ENCODE measurements at regions not wholly inside any gene's neighbourhood (a gene's known extent, or its start where the extent isn't known, plus 50 kb on each side); places are given as distances from the start of the nearest gene placed in this dataset.

DNA sequence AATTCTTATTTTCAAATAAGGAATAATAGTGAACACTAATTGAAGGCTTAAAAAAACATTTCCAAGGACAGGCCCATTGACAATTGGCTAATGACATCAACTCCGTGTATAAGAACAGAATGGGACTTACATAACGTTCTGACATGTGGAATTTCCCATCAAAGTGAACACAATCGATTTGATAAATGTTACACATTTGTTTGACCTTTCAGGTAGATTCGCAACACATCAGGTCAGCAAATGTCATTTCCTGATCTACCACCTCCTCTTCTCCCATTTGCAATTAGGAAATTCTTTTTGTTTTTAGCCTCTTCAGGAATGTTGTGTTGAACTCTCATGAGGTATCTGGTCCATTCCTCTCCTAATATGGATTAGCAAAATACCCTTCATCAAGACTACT, 292.9 kb upstream of the SLC14A2 start:
- ATAC-seq (ENCODE audit: low read depth in 2 of 2) (no peak), DNase-seq (no peak)
- Mint-ChIP-seq H3K4me1 (no peaks in the 10 kb centered on the region), H3K9me3 (no peaks in the 10 kb centered on the region), H3K4me3 (no peak overlapping the region), H3K27ac (peak overlapping the region in 1 of 6 donors; percentile 63), H3K27me3 (peaks cover 15 to 41% (median 27%) of the 10 kb centered on the region in 3 donors), H3K36me3 (no peaks in the 10 kb centered on the region)

DNA sequence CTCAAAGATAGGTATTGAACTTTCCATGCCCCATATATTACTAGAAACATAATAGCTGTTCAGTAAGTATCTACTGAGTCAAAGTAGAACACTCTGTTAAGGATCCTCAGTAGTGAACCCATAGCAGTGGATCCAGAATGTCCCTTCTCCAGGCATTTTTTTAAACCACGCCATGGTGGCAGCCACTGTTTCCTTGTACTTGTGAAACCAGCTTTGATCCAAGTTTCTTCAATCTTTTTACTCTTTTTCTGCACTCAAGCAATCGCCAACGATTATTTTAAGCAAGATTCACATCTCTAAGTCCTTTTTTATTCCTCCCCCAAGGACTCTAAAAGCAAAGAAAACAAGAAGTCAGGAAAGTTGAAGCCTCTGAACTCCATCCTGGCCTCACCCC, 291.2 kb upstream of the SLC14A2 start:
- Mint-ChIP-seq H3K4me1 (no peaks in the 10 kb centered on the region), H3K9me3 (no peaks in the 10 kb centered on the region), H3K27me3 (peaks cover 25 to 54% (median 41%) of the 10 kb centered on the region in 3 donors), H3K4me3 (no peak overlapping the region), H3K36me3 (no peaks in the 10 kb centered on the region), H3K27ac (no peak overlapping the region)
- no peak for DNase-seq
- no peak for ATAC-seq (ENCODE audit: low read depth in 2 of 2)

DNA sequence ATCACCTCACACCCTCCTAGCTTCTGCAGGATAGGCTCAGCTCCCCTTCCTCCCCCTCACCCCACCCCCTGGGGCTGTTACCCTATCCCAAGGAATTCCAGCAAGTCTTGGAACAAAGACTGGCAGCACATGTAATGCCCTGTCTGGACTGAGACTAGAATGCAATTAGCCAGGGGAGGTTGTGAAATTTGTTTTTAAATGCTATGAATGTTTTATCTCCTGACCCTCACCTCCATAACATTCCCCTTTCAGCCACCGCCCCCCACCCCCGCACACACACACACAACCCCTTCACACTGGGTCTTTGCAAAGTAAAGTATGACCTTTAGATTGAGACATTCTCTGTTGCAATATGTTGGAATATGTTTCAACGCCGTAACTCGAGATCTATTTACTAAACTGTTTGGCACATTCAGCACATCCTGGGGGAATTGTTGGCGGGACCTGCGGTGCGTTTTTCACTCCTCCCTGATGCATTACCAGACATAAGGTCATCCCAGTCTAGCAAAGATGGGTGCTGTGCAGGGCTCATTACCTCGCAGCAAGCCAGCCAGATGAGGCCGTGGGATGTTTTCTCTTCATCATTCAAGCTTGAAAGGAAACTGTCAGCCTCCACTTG, 290.7 kb upstream of the SLC14A2 start:
- H3K4me1 Mint-ChIP-seq, result no peaks in the 10 kb centered on the region
- no peaks in the 10 kb centered on the region for H3K9me3 Mint-ChIP-seq
- H3K27ac Mint-ChIP-seq, result no peak overlapping the region
- ATAC-seq (ENCODE audit: low read depth in 2 of 2) (no peak), DNase-seq (no peak)
- no peaks in the 10 kb centered on the region for H3K36me3 Mint-ChIP-seq
- peaks cover 30 to 54% (median 43%) of the 10 kb centered on the region in 3 donors for H3K27me3 Mint-ChIP-seq
- peak overlapping the region in 1 of 8 donors; percentile 32 for H3K4me3 Mint-ChIP-seq

DNA sequence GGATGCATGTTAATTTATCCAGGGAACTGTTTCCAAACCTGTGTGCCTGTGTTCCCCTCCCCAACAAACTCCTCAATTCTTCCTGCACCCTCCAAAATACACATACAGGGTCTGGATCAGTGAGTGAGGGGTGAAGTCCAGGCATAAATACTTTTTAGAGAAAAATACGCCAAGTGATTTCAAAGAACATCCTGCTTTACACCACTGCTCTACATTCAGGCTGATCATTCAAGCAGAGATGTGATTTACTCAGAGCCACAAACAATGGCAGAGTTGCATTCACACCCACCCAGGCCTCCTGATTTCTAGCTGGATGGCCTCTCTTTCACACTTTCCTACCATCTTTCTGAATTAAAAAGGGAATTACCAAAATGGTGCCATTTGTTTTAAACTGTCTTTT, 289.5 kb upstream of the SLC14A2 start:
- no peaks in the 10 kb centered on the region for H3K36me3 Mint-ChIP-seq
- H3K27me3 Mint-ChIP-seq, result peaks cover 30 to 54% (median 47%) of the 10 kb centered on the region in 3 donors
- no peak overlapping the region for H3K27ac Mint-ChIP-seq
- no peak for ATAC-seq (ENCODE audit: low read depth in 2 of 2)
- no peak for DNase-seq
- H3K4me1 Mint-ChIP-seq, result no peaks in the 10 kb centered on the region
- no peaks in the 10 kb centered on the region for H3K9me3 Mint-ChIP-seq
- no peak overlapping the region for H3K4me3 Mint-ChIP-seq

DNA sequence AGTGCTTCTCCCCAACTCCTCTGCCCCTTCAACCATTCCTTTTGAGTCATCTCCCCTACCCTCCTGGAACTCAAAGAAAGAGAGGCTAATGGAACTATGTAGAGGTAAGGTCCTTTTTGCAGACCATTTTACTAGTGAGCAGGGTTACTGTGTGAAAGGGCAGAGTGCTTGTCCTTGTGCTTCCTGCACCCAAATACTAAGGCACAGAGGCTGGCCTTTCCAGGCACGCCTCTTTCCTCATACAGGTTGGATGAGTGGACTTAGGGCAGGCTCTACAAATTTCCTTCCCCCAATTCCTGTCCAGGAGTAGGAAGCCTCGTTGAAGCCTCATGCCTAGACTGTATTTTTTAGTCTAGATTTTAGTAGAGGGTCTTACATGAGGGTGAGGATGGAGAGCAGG, 288.8 kb upstream of the SLC14A2 start:
- no peak for ATAC-seq (ENCODE audit: low read depth in 2 of 2)
- no peaks in the 10 kb centered on the region for H3K9me3 Mint-ChIP-seq

DNA sequence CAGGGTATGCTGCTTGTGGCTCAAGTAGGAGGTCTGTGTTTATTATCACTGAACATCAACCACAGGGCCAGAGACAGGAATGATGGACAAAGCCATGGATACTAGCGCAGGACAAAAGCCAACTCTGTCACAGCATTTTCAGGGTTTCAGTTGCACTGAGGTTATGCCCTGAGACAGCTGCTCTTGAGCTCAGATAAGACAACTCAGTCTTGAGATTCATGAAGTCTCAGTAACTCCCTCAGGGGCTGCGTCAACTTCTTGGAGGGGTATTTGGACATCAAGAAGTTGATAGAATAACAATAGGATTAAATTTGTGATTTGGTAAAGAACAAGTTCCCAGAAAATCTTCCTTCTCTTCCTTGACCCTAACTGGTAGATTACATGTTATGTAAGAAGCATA, 287.0 kb upstream of the SLC14A2 start:
- peaks cover 30 to 44% (median 42%) of the 10 kb centered on the region in 3 donors for H3K27me3 Mint-ChIP-seq
- H3K9me3 Mint-ChIP-seq, result no peaks in the 10 kb centered on the region
- no peaks in the 10 kb centered on the region for H3K4me1 Mint-ChIP-seq
- no peak overlapping the region for H3K4me3 Mint-ChIP-seq
- ATAC-seq (ENCODE audit: low read depth in 2 of 2) (no peak), DNase-seq (no peak)
- no peaks in the 10 kb centered on the region for H3K36me3 Mint-ChIP-seq
- no peak overlapping the region for H3K27ac Mint-ChIP-seq

More for the DNA sequence above, 288.8 kb upstream of the SLC14A2 start:
- Mint-ChIP-seq H3K27ac (no peak overlapping the region), H3K27me3 (peaks cover 30 to 51% (median 47%) of the 10 kb centered on the region in 3 donors), H3K4me3 (no peak overlapping the region), H3K36me3 (no peaks in the 10 kb centered on the region), H3K4me1 (no peaks in the 10 kb centered on the region)
- DNase-seq, result no peak

DNA sequence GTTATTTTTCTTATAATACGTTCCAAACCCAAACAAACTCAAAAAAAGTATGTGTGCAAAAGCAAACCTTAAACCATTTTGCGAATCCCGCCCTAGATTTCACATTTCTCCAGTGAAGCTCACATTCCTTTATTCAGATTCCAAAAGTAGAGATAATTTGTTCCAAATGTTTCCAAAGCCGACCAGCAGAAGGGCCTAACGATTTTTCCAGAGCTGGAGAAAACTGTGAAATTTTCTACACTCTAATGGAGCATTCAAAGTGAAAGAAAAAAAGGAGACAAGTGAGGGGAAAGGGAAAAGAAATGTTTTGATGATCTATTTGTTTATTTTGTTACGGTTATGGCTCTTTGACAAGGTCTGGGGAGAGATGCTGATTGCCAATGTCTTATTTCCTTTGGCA, 286.5 kb upstream of the SLC14A2 start:
- H3K27me3 Mint-ChIP-seq, result peaks cover 30 to 44% (median 42%) of the 10 kb centered on the region in 3 donors
- no peaks in the 10 kb centered on the region for H3K36me3 Mint-ChIP-seq
- peak overlapping the region in 1 of 6 donors; percentile 5 for H3K27ac Mint-ChIP-seq
- H3K4me3 Mint-ChIP-seq, result no peak overlapping the region
- no peaks in the 10 kb centered on the region for H3K4me1 Mint-ChIP-seq
- no peak for ATAC-seq (ENCODE audit: low read depth in 2 of 2)
- H3K9me3 Mint-ChIP-seq, result no peaks in the 10 kb centered on the region
- DNase-seq, result no peak

DNA sequence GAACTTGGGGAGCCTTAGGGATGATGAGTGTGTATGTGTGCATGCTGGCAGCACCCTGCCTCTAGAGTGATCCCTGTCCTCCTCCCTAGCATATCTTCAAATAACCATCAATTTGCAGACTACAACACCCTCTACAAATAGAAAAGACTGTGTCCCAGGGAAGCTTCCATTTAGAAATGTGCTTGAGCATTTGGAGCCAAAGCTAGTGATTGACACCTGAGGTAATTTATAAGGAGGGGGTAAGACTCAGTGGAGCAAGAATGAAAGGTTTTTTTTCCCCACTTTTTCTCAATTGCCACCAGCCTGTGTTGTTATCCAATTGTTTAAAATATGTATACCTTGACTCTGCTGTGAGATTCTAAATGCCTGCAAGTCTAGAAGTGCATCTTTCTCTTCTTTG, 286.0 kb upstream of the SLC14A2 start:
- peaks cover 30 to 44% (median 42%) of the 10 kb centered on the region in 3 donors for H3K27me3 Mint-ChIP-seq
- no peaks in the 10 kb centered on the region for H3K9me3 Mint-ChIP-seq
- no peaks in the 10 kb centered on the region for H3K4me1 Mint-ChIP-seq
- no peak overlapping the region for H3K4me3 Mint-ChIP-seq
- DNase-seq (no peak), ATAC-seq (ENCODE audit: low read depth in 2 of 2) (no peak)
- no peaks in the 10 kb centered on the region for H3K36me3 Mint-ChIP-seq
- no peak overlapping the region for H3K27ac Mint-ChIP-seq

DNA sequence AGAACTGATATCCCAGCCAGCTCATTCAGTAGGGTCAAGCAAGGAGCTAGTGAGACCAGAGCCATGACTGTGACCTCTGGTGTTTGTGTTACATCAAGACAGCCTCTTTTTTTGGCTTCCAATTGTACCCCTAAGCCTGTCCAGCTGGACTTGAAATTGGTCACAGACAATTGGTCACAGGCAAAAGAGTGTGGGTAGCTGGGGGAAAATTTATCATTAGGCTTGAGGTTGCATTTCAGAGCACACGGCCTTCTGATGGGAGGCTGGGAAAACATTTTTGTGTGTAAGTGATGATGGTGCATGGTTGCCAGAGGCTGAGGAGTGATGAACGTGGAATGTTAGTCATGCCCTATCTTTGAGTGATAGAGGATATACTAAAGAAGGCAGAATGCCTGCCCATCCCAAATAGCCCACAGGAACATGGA, 285.1 kb upstream of the SLC14A2 start:
- H3K4me1 Mint-ChIP-seq, result no peaks in the 10 kb centered on the region
- H3K27me3 Mint-ChIP-seq, result peaks cover 30 to 47% (median 38%) of the 10 kb centered on the region in 3 donors
- no peaks in the 10 kb centered on the region for H3K36me3 Mint-ChIP-seq
- no peaks in the 10 kb centered on the region for H3K9me3 Mint-ChIP-seq
- H3K4me3 Mint-ChIP-seq, result no peak overlapping the region
- no peak for DNase-seq
- ATAC-seq (ENCODE audit: low read depth in 2 of 2), result no peak
- H3K27ac Mint-ChIP-seq, result no peak overlapping the region

DNA sequence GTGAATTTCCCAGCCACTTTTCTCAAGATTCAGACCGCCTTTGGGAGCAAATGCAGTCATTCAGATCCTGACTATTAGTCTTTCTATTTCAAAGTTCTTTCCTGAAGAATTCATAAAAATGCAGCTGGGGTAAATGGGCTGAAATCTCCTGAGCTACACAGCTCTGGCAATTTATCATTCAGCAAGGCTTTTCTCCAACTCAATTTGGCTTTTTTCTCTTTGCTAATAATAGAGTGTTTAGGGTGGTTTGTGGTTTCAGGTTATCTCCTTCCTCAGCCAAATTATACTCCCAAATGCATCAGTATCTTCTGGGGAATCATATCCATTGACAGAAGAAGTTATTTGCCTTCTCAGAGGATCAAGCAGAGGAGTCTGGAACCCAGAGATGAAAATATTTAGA, 282.4 kb upstream of the SLC14A2 start:
- no peak overlapping the region for H3K4me3 Mint-ChIP-seq
- H3K27ac Mint-ChIP-seq, result no peak overlapping the region
- ATAC-seq (ENCODE audit: low read depth in 2 of 2) (no peak), DNase-seq (no peak)
- H3K36me3 Mint-ChIP-seq, result no peaks in the 10 kb centered on the region
- no peaks in the 10 kb centered on the region for H3K9me3 Mint-ChIP-seq
- H3K4me1 Mint-ChIP-seq, result no peaks in the 10 kb centered on the region
- H3K27me3 Mint-ChIP-seq, result peaks cover 10 to 23% (median 21%) of the 10 kb centered on the region in 3 donors

DNA sequence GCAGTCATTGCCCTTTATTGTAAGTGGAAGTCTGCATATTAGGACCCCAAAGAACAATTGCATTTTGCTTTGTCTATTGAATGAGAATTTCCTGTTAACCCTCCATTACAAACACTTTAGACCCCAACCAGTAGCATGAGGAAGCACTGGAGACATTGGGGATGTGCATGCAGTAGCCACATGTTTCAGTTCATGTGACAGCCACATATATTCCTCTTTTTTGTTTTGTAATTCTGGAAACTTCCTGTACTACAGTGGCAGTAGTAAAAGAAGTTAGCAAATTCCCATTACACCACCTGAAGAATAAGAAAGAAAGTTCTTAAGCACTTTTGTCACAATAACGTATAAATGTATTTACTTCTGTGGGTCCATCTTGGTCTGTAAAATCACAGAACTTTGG, 281.1 kb upstream of the SLC14A2 start:
- H3K27me3 Mint-ChIP-seq, result peaks cover 5 to 13% (median 13%) of the 10 kb centered on the region in 3 donors
- ATAC-seq (ENCODE audit: low read depth in 2 of 2), result no peak

DNA sequence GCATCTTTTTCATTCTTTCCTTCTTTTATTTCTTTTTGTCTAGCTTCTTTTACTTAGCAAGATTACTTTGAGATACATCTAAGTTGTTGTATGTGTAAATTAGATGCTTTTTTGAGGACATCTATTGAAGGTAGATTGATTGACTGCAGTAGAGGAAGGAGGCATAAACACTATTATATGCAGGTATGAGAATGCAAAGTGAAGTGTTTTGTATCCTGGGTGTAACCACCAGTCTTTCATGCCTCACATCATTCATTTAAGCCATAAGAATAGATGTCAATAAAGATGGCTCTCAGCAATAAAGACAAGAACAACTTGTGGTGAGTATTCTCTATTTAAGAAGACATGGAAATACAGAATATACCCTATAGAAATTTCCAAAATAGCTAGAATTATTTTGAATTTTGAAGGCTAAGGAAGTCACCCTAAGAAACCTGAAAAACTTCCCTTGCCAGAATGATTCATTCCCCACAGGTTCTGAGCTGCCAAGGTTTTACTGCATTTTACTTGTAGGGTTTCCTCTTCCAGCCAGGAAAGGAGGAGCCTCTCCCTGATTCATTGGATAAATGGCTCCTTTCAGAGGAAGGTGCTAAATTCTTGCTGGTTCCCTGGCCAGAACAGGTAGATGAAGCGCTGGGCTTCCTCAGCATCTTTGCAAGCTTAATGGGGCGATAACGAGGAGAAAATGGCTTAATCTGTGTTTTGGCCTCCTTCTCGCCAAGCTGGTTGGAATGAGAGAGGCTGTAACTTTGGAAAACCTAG, 279.8 kb upstream of the SLC14A2 start:
- no peaks in the 10 kb centered on the region for H3K36me3 Mint-ChIP-seq
- H3K4me3 Mint-ChIP-seq, result no peak overlapping the region

More for the DNA sequence above, 281.1 kb upstream of the SLC14A2 start:
- DNase-seq, result no peak
- Mint-ChIP-seq H3K4me3 (no peak overlapping the region), H3K4me1 (no peaks in the 10 kb centered on the region), H3K36me3 (no peaks in the 10 kb centered on the region), H3K27ac (no peak overlapping the region), H3K9me3 (no peaks in the 10 kb centered on the region)

DNA sequence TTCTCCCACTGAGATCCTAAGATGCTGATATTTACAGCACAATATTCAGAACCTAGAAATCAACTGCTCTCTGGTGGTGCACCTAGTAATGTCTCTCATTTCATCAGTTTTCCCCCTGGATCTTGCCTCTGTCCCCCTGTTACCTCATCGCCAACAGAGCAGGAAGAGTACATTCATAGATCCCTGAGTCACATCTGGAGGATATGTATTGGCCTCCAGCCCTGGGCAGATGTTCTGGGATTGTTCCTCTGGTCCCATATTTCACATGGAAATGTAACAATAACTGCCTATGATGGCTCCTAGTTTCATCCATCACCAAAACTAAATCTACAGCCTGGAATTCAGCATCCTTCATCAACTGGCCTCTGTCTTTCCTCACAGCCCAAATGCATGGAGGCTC, 278.8 kb upstream of the SLC14A2 start:
- no peaks in the 10 kb centered on the region for H3K9me3 Mint-ChIP-seq
- no peaks in the 10 kb centered on the region for H3K36me3 Mint-ChIP-seq
- ATAC-seq (ENCODE audit: low read depth in 2 of 2) (no peak), DNase-seq (no peak)
- no peaks in the 10 kb centered on the region for H3K4me1 Mint-ChIP-seq
- no peak overlapping the region for H3K27ac Mint-ChIP-seq
- peaks cover 5 to 18% (median 12%) of the 10 kb centered on the region in 3 donors for H3K27me3 Mint-ChIP-seq
- H3K4me3 Mint-ChIP-seq, result no peak overlapping the region

More for the DNA sequence above, 279.8 kb upstream of the SLC14A2 start:
- no peak for ATAC-seq (ENCODE audit: low read depth in 2 of 2)
- Mint-ChIP-seq H3K27me3 (peaks cover 5 to 18% (median 9%) of the 10 kb centered on the region in 3 donors), H3K27ac (no peak overlapping the region), H3K4me1 (no peaks in the 10 kb centered on the region), H3K9me3 (no peaks in the 10 kb centered on the region)
- no peak for DNase-seq

DNA sequence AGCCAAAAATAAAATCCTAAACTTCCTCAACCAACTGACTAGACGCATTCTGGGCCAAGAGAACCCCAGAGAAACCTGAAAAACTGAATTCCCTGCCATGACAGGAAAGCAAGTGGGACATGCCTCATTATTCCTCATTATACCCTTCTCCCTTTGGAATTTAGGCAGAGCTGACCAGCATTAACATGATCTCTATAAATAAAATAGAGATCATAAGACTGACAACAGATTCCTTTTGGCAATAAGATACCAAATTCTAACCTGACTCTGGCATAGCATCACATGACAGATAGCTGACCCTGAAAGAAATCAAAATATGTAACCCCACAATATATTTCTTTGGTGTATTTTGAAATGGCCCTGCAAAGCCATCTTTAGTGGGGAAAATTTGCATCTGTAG, 277.8 kb upstream of the SLC14A2 start:
- DNase-seq, result no peak
- no peak overlapping the region for H3K27ac Mint-ChIP-seq
- H3K27me3 Mint-ChIP-seq, result peaks cover 5 to 18% (median 12%) of the 10 kb centered on the region in 3 donors
- no peaks in the 10 kb centered on the region for H3K9me3 Mint-ChIP-seq
- no peak for ATAC-seq (ENCODE audit: low read depth in 2 of 2)
- H3K36me3 Mint-ChIP-seq, result no peaks in the 10 kb centered on the region
- H3K4me3 Mint-ChIP-seq, result no peak overlapping the region
- no peaks in the 10 kb centered on the region for H3K4me1 Mint-ChIP-seq
